Mesenteric fat pad (tissue), 1 donor: ENCODE measurements at regions not wholly inside any gene's neighbourhood (a gene's known extent, or its start where the extent isn't known, plus 50 kb on each side); places are given as distances from the start of the nearest gene placed in this dataset.
"Not testable (repeated sequence)": the region's sequence is repeated elsewhere in the genome, so short reads cannot be mapped to it uniquely, and the experiment has no call there.

ENCODE experiments used
- DNase-seq: peaks from one replicate; pipeline ENCODE4 v3.0.0-alpha.2; 2020; ENCODE audit warnings: low spot score
- donor health status: DM: yes; HTN: yes; CAD: no.

DNA sequence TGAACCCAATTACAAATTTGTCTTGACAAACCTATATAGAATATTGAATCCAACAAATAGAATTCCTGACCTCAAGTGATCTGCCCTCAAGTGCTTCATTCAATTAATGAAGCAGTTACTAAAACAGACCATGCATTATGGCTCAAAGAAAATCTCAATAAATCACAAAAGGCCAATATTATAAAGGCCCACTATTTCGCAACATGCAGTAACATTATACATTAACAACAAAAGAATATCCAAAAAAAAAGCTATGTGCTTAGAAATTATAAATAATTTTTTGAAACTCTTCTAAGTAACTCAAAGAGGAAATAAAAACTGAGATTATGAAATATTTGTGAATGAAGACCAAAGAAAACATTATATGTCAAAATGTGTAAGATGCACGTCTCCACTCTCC lies 177.7 kb downstream of the ZNF674 start:
- DNase-seq, result no peak

DNA sequence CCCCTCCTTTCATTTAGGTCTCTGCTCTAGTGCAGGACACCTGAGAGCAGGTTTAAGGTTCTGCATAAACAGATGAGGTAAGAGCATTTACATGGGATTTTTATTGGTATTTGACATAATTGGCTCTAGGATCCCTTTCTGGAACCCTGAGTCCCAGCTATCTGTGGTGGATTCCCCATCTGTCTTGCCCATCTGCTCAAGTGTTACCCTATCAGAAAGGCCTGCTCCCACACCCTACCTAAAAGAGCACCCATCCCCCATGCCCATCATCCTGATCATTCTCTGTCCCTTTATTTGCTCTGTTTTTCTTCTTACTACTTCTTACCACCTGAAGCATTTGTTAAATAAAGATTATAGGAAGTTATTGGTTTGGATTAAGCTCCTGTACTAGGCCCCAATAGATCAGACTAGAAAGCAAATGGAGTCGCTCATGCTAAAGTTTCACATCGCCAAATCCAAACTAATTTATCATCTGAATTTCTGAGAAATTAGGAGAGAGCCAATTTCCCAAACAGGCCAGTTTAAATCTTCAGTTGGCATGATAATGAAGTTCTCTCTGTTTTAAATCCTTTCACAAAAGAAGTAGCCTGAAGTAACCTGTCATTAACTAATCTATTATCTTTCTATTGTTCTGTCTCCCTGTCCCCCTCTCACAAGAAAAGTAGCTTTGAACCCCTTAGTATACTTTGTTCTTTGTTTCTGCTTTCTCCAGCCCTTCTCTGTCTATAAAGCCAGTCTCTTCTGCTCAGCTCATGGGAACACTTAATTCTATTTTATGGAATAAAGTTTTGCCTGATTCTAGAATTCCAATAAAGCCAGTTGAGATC lies 178.6 kb downstream of the ZNF674 start:
- no peak for DNase-seq

DNA sequence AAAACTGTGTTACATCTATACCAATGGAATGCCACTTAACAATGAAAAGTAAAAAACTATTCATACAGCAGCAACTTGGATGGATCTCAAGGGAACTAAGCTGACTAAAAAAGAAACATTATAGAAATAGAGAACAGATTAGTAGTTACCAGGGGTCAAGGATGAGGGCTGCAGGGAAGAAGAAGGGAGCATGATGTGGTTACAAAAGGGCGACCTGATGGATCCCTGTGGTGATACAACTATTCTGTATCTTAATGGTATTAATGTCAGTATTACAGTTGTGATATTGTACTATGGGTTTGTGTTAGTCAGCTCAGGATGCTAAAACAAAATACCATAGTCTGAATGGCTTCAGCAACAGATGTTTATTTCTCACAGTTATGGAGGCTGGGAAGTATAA lies 190.7 kb downstream of the ZNF674 start:
- DNase-seq, result no peak

DNA sequence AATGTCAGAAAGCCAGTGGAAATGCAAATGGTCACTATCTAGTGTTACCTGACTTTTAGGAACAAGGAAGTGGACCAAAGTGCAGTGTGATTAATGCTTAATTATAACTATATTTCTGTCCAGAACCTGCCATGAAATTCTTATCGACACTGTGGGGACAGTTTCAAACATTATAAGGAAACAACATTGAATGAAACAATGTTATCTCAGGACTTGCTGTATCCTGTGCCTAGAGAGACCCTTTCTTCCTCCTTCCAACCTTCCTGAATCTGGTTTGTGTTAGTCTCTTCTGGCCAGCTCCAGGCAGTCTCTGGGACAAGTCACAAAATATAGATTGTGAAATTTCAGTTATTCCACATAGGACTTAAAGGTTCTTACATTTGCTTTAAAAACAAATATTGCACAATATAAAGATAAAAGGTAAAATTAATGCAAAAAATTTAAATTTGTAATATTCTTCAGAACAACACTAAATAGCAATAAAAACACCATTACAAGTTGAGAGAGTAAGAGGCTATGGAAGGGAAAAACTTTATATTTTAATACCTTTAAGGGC lies 203.4 kb downstream of the ZNF674 start:
- no peak for DNase-seq

DNA sequence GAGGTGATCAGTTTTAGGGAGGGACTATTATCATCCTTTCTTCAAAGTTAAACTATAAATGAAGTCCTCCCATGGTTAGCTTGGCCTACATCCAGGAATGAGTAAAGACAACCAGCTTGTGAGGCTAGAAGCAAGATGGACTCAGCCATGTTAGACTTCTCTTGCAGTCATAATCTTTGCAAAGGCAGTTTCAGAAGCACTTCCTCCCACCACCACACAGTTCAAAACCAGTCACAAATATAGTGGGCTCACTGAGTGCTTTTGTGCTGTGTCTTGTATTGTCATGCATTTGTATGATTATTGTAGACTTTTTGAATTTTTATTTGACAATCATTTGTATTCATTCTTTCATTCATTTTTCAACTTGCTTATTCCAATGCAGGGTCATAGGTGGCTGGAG lies 204.5 kb downstream of the ZNF674 start:
- no peak for DNase-seq

DNA sequence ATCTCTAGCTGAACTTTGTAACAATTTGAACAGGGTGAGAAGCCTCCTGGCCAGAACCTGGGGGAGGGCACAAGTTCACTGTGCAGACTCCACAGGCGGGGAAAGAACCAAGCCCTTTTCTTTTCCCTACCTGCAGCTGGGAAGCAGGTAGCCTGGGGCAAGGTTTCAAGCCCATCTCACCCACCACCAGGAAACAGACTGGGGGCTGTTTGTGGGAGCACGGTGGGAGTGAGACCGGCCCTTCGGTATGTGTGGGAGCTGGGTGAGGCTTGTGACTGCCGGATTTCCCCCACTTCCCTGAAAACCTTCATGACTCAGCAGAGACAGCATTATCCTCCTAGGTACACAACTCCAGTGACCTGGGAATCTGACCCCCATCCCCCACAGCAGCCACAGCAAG lies 211.7 kb downstream of the ZNF674 start:
- no peak for DNase-seq

DNA sequence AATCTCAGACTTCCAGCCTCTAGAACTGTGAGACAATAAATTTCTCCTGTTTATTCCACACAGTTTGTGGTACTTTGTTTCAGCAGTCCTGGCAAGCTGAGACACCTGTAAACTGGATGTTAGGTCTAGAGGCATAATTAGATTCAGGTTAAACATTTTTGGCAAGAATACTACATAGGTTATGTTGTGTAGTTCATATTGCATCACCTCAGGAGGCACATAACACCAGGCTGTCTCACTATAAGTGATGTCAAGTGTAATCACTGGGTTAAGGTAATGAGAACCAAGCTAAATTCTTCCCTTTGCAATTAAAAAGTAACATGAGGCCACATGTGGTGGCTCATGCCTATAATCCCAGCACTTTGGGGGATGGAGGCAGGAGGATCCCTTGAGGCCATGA lies 214.2 kb downstream of the ZNF674 start:
- DNase-seq, result no peak

DNA sequence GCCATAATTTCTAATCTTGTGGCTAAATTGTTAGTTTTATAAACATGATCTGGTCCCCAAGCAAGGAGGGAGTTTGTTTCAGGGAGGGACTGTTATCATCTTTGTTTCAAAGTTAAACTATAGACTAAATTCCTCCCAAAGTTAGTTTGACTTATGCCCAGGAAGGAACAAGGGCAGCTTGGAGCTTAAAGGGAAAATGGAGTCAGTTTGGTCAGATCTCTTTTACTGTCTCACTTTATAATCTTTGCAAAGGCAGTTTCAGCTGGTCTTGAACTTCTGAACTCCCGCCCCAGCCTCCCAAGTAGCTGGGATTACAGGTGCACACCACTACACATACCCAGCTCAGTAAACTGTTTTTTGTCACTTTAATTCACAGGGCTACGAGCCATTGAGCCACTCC lies 214.7 kb downstream of the ZNF674 start:
- no peak for DNase-seq

DNA sequence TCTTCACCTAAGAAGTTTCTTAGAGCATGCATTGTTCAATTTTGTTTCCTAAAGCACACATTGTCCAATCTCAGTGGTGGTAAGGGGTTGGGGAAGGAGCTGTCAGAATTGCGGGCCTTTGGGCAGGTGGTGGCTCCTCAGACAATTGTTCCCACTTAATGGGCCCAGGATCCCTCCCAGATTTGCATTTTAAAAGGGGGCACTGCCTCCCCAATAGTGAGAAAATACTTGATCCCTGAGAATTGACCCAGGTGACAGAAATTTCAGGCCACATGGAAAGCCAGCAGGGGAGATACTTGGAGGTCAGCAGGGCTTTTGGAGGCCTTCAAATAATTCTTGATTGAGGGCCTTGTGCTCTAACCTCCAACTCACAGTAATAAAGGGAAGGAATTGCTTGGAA lies 217.1 kb downstream of the ZNF674 start:
- DNase-seq, result no peak

DNA sequence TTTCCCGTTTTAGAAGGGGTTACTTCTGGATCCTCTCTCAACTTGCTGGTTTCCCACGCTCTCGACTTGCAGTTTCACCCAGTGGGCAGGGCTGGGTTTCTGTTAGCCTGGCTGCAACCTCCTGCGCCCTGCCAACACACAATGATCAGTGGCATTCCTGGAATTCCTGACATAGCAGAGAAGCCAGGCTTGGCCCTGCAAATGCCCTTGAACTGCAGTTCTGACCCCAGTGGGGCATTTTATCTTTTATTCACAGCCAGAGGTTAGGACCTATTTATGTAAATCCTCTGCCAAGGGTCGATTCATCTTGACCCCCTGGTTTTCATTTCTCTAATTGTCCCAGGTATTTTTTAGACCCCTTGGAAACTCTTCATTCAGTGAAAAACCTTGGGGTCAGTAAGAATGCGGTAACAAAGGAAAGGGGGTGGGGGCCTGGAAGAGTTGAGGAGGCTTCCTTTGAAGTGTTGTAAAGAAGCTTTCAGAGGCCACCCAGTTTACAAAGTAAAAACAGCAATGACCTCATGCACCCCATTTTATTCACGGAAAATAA lies 217.6 kb downstream of the ZNF674 start:
- DNase-seq, result no peak

DNA sequence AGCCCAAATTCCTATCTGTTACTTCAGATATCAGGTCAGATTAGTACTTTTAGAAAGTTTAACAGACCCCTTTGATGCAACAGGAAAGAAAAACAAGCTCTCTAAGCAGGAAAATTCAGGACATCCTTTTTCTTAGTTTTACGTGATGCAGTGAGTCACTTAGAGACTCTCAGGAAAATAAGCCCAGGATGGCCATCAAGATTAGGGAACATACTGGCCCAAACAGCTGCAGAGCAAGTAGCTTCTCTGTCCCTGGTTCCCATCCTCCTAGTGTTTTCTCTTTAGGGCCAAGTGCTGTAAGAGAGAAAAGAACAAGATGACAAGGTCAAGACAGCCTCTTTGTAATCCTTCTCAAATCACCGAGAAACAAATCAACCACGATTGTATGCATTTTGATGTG lies 219.1 kb downstream of the ZNF674 start:
- DNase-seq, result no peak

DNA sequence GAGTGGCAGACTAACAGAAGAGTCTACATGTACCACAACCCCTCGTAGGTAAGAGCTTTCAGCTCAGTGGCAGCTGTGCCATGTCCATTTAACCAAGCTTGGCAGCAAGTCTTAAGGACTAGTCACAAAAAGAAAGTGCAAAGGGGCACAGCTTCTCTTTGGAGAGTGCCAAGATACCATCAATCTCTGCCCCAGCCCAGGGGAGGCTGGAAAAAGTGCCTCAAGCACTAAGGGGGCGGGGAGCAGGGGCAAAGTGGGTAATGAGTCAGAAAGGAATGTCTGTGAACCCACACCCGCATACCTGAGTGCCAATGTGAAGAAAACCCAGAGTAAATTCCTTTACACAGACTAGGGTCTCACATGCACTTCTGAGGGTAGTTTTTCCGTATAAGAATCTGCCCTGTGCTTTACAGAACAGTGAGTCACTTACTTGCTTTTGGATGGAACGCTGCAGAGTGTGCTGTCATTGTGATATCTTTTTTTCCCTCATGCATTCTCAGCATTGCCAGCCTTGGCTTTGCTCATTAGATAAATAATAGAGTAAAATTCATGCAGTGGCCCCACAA lies 219.8 kb downstream of the ZNF674 start:
- no peak for DNase-seq

DNA sequence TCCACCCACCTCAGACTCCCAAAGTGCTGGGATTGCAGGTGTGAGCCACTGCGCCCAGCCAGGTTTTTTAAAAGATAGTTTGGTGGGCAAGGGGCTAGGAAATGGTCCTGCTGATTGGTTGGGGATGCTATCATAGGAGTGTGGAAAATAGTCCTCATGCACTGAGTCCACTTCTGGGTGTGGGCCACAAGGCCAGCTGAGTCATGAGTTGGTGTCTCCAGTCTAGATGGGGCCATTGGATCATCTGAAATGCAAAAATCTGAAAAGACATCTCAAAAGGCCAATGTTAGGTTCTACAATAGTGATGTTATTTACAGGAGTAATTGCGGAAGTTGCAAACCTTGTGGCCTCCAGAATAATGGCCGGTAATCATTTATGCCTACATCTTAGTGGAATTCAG lies 221.1 kb downstream of the ZNF674 start:
- no peak for DNase-seq

DNA sequence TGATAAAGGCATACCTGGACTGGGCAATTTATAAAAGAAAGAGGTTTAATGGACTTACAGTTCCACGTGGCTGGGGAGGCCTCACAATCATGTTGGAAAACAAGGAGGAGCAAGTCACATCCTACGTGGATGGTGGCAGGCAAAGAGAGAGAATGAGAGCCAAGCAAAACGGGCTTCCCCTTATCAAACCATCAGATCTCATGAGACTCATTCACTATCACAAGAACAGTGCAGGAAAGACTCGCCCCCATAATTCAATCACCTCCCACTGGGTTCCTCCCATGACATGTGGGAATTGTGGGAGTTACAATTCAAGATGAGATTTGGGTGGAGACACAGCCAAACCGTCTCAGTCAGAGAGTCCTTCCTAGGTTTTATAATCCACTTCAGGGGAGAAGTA lies 222.3 kb downstream of the ZNF674 start:
- not testable (repeated sequence) for DNase-seq

DNA sequence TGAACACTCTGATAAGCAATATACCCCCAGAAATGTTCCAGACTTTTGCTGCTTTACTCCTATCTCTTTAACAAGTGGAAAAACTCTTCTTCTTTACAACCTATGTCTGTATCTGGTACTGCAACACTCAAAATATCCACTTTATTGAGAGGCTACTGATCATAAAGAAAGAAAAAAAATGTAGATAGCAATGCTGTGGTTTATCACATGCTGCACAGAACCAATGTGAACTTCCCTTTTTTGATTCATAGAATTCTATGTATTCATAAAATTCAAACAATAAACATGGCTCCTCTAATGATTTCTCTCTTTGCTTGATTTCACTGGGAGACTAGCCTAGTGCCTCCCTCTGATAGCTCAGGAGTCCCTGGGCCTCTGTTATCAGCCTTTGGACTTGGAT lies 223.5 kb downstream of the ZNF674 start:
- DNase-seq, result no peak

DNA sequence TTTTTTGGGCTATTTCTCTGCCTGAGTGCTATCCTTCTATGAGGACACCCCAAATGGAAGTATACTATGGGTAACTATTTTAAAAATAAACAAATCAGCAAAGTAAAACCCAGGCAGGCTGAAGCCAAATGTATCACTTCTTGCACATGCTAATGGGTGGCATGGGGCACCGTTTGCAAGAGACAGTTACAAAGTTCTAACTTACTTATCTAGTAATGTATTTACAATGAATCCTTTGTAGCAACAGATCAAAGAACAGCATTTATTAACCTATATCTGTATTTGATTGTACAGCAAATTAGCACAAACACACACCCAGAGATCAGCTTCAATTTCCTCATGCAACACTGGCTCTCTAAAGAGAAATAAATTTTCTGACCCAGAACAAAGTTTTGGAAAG lies 225.5 kb downstream of the ZNF674 start:
- DNase-seq, result no peak

DNA sequence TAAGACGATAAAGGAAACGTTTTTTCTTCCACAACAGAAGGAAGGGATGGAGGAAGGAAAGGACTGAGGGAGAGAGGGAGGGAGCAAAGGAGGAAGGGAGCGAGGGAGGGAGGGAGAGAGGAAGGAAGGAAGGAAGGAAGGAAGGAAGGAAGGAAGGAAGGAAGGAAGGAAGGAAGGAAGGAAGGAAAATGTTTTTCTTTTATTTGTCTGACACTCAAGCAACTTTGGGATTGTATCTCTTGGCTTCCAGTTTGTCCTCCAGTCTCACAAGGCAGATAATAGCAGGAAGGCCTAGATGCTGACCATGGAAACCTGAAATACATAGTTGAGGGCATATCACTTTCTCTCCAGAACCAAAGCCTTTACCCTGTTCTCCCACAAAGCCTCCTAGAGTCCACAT lies 226.7 kb downstream of the ZNF674 start:
- no peak for DNase-seq

DNA sequence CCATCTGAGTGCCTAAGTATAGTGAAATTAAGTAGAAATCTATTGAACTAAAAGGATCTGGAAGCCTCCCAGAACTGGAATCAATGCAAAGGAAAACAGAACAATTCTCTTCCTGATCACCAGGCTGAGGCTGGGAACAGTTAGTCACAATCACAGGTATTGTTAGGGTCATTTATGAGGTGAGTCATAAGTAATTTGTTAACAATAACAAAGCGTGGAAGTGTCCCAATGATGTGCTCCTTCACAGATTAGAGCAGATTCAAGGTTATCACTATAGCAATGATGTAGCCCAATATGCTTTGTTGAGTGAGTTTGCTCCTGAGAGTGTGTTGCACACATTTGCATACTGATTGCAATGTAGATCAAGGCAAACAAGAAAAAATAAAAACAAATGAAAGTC lies 228.1 kb downstream of the ZNF674 start:
- DNase-seq, result no peak

DNA sequence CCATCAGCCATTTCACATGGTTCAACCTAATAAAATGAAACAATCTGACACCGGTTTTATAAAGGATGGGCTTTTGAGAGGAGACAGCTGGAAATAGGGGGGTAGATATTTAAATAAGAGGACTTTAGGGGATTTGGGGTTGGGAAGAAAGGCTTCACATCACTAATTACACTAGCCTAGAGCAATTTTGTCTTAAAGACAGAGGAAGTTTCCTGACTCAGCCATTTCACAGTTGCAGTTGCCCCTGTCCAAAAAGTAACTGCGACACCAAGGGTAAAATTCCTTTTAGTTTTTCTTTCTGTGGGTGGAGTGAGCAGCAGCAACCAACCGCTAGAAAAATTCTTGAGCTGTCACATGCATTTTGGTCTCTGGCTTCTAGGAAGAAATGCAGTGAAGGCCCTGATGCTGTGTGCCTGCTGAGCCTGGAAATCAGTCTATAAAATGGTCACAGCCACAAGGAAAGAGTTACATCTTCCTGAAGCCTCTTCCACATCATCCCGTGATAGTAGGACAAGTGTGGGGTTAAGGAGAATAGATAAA lies 233.6 kb downstream of the ZNF674 start:
- DNase-seq, result no peak

DNA sequence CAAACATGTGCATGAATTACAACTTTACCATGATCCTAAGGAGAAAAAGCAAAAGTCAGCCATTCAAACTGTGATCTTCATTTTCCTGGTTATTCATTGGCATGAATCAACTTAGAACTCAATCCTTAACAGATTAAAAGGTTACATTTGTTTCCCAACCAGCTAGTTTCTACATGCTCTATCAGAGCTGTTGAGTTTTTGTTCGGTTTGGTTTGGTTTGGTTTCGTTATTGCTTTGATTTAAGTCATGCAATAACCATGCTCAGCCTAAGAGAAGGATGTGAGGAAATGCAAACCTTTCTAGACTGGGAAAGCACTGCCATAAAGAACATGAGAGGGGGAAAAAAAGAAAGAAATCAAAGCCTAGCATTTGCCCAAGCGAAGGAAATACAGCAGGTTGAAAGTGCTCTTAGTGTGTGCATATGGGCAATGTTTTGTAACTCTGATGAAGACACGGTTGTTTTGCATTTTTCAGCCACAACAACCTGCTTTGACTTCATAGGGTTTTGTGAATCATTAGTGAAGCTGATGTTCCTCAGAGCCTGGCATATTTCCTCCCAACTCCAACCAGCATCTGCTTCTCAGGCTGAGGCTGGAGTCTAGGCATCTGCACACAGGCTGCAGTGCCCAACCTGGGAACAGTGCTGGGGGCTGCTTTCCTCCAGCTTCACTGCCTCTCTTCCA lies 234.3 kb downstream of the ZNF674 start:
- DNase-seq, result no peak

DNA sequence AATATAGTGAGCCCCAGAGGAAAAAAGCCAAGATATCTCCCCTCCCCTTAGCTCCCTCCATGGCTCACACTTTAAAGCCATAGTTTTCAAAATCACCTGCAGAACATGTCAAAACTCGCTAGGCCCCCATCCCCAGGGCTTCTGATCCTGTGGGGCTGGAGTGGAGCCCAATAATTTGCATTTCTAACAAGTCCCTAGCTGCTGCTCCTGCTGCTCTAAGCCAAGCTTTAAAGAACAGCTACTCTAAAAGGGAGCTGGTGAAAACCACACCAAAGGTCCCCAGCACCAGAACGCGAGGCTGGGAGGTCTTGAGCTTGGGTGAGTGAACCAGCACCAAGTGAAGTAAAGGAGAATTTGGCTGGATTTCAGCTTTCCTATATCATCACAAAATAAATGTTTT lies 237.1 kb downstream of the ZNF674 start:
- DNase-seq, result no peak

DNA sequence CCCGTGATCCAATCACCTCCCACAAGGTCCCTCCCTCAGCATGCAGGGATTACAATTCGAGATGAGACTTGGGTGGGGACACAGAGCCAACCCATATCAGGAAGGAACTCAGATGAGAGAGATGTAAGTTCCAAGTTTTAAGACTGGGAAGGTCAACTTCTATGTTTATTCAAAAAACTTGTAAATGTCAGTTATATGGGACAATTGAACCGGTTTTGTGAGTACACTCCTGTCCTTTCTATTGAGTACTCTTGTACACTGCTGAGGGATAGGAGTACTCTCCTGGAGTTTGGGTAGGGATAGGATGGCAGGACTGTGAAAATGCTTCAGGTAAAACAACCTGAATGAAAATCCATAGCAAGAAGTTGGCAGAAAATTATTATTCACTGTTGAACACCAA lies 239.1 kb downstream of the ZNF674 start:
- no peak for DNase-seq
